ENCODE measurements at regions not wholly inside any gene's neighbourhood (a gene's known extent, or its start where the extent isn't known, plus 50 kb on each side); places are given as distances from the start of the nearest gene placed in this dataset.

DNA sequence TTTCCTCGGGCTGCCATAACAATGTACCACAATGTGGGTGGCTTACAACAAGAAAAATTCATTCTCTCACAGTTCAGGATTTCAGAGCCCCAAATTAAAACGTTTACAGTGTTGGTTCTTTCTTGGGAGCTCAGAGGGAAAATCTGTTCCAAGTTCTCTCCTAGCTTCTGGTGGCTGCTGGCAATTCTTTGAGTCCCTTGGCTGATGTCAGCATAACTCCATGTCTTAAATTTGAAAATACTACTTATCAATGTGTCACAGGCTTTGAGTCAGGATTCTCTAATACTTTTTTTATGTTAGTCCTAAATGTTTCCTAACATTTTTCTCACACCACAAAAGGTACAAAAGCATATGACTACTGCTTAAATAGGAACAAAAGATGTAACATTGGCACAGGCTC, 198.4 kb upstream of the ATXN7L3B start:
- Histone ChIP-seq H3K4me3 (ENCODE audit: low read length in 3 of 3) (no peak overlapping the region), H3K9me3 (ENCODE audit: control insufficient read depth in 3 of 3, low read length in 3 of 3) (no peaks in the 10 kb centered on the region), H3K4me1 (ENCODE audit: control insufficient read depth in 3 of 3, insufficient read depth in 3 of 3, low read length in 3 of 3) (no peaks in the 10 kb centered on the region), H3K27me3 (ENCODE audit: control insufficient read depth in 3 of 3, insufficient read depth in 3 of 3, low read length in 3 of 3) (no peaks in the 10 kb centered on the region), H3K9ac (ENCODE audit: low read depth in 1 of 3, low read length in 3 of 3) (no peak overlapping the region), H3K36me3 (ENCODE audit: control insufficient read depth in 3 of 3, insufficient read depth in 3 of 3, low read length in 3 of 3) (no peaks in the 10 kb centered on the region), H3K27ac (ENCODE audit: low read depth, low read length) (no peak overlapping the region)

DNA sequence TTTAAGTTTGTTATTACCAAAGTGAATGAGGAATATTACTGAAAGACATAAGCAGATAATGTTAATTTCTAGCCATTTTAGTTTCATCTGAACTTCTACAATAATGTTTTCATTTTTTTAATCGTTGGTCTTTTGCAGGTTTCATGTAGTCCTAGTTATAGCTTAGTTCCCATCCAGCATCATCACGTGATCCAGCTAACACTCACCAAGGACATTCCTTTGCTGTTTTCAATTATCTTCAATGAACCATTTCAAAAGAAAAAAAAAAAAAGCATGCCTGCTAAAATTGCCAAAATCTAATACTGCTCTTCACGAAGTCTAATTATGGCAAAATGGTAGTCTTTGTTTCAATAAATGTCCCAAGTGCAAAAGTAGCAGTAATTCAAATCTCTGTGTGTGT, 187.7 kb upstream of the ATXN7L3B start:
- H3K36me3 ChIP-seq (ENCODE audit: control insufficient read depth in 3 of 3, insufficient read depth in 3 of 3, low read length in 3 of 3): no peaks in the 10 kb centered on the region
- H3K4me1 ChIP-seq (ENCODE audit: control insufficient read depth in 3 of 3, insufficient read depth in 3 of 3, low read length in 3 of 3): no peaks in the 10 kb centered on the region
- H3K4me3 ChIP-seq (ENCODE audit: low read length in 3 of 3): no peak overlapping the region
- no peaks in the 10 kb centered on the region for H3K9me3 ChIP-seq (ENCODE audit: control insufficient read depth in 3 of 3, low read length in 3 of 3)
- no peak overlapping the region for H3K27ac ChIP-seq (ENCODE audit: low read depth, low read length)
- no peaks in the 10 kb centered on the region for H3K27me3 ChIP-seq (ENCODE audit: control insufficient read depth in 3 of 3, insufficient read depth in 3 of 3, low read length in 3 of 3)
- H3K9ac ChIP-seq (ENCODE audit: low read depth in 1 of 3, low read length in 3 of 3): no peak overlapping the region

DNA sequence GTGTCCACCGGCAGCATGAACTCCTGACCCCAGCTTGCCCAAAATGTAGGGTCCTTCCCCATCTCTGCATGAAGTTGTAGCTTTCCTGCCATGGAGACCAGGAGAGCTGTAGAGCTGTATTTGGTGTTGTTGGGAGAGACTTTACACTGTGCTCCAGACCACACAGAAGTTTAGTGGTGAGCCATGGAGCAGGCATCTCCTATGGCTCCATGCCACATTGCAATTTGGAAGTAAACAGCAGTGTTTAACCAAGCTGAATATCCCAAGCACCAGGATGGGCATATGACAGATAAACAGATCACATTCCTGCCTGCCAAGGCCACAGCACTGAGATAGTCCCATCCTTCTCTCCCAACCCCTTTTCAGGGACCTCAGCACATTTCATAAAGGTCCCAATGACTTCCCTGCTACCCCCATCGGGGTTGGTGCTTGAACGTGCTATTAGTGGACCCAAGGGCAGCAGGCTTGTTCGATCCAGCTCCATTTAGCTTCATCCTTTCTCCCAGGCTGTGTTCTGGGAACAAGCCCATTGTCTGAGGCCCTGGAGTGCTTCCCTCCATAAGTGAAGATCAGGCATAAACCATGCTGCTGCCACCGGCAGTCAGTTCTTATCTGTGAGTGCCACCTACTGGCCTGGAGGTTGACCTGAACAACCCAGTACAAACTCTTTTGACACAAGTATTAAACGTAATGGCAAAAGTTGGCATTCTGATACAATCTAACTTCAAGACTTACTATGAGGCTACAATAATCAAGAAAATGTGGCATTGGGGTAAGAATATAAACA, 172.3 kb upstream of the ATXN7L3B start:
- no peak overlapping the region for H3K27ac ChIP-seq (ENCODE audit: low read depth, low read length)
- no peak overlapping the region for H3K4me3 ChIP-seq (ENCODE audit: low read length in 3 of 3)
- no peaks in the 10 kb centered on the region for H3K4me1 ChIP-seq (ENCODE audit: control insufficient read depth in 3 of 3, insufficient read depth in 3 of 3, low read length in 3 of 3)
- H3K36me3 ChIP-seq (ENCODE audit: control insufficient read depth in 3 of 3, insufficient read depth in 3 of 3, low read length in 3 of 3): no peaks in the 10 kb centered on the region
- H3K27me3 ChIP-seq (ENCODE audit: control insufficient read depth in 3 of 3, insufficient read depth in 3 of 3, low read length in 3 of 3): no peaks in the 10 kb centered on the region
- H3K9ac ChIP-seq (ENCODE audit: low read depth in 1 of 3, low read length in 3 of 3): no peak overlapping the region
- no peaks in the 10 kb centered on the region for H3K9me3 ChIP-seq (ENCODE audit: control insufficient read depth in 3 of 3, low read length in 3 of 3)

DNA sequence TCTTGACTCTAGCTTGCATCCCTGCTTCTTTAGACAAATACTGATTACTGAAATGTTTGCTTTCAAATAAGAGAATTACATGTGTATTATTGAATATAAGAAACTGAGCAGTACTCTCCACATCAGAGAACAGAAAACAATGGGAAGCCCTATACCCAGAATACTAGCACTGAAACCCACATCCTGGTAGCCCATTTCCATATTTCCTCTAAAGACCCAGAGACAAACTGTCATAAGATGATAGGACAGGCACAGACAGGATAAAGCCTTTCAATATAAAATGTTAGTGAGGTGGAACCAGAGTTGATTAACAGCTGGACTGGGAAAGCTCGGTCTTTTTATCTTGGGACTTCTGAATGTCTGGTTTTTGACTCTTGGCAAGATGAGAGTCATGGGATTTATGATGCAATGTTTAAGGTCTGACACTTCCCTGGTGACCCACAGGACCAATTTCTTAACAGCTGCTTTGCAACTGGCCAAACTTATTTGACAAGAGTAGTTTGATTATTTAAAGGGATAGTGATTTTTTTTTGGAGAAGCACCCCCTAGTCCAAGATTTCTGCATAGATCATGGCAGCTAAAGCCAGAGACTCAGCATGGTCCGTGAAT, 166.9 kb upstream of the ATXN7L3B start:
- no peak overlapping the region for H3K9ac ChIP-seq (ENCODE audit: low read depth in 1 of 3, low read length in 3 of 3)
- H3K4me3 ChIP-seq (ENCODE audit: low read length in 3 of 3): no peak overlapping the region
- H3K4me1 ChIP-seq (ENCODE audit: control insufficient read depth in 3 of 3, insufficient read depth in 3 of 3, low read length in 3 of 3): no peaks in the 10 kb centered on the region
- no peak overlapping the region for H3K27ac ChIP-seq (ENCODE audit: low read depth, low read length)
- H3K27me3 ChIP-seq (ENCODE audit: control insufficient read depth in 3 of 3, insufficient read depth in 3 of 3, low read length in 3 of 3): no peaks in the 10 kb centered on the region
- no peaks in the 10 kb centered on the region for H3K36me3 ChIP-seq (ENCODE audit: control insufficient read depth in 3 of 3, insufficient read depth in 3 of 3, low read length in 3 of 3)
- H3K9me3 ChIP-seq (ENCODE audit: control insufficient read depth in 3 of 3, low read length in 3 of 3): no peaks in the 10 kb centered on the region

DNA sequence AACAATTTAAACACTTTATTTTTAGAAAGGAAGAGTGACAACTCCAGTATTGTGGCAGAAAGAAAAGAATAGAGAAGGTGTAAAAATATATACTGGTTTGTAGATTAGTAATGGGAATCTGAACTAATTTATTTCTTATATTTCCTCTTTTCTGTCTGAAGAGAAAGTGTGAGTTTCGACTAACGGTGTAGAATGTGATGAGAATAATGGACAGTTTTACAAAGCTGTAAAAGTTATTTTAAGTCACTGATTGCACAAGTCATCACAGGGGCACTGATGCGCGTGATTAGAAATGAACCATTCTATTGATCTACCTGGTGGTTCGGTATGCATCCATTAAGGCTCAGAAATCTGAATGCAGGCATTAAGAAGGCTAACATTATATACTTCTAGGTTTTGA, 158.5 kb upstream of the ATXN7L3B start:
- Histone ChIP-seq H3K4me1 (ENCODE audit: control insufficient read depth in 3 of 3, insufficient read depth in 3 of 3, low read length in 3 of 3) (no peaks in the 10 kb centered on the region), H3K36me3 (ENCODE audit: control insufficient read depth in 3 of 3, insufficient read depth in 3 of 3, low read length in 3 of 3) (no peaks in the 10 kb centered on the region), H3K27me3 (ENCODE audit: control insufficient read depth in 3 of 3, insufficient read depth in 3 of 3, low read length in 3 of 3) (no peaks in the 10 kb centered on the region), H3K27ac (ENCODE audit: low read depth, low read length) (no peak overlapping the region), H3K9me3 (ENCODE audit: control insufficient read depth in 3 of 3, low read length in 3 of 3) (no peaks in the 10 kb centered on the region), H3K4me3 (ENCODE audit: low read length in 3 of 3) (no peak overlapping the region), H3K9ac (ENCODE audit: low read depth in 1 of 3, low read length in 3 of 3) (no peak overlapping the region)

DNA sequence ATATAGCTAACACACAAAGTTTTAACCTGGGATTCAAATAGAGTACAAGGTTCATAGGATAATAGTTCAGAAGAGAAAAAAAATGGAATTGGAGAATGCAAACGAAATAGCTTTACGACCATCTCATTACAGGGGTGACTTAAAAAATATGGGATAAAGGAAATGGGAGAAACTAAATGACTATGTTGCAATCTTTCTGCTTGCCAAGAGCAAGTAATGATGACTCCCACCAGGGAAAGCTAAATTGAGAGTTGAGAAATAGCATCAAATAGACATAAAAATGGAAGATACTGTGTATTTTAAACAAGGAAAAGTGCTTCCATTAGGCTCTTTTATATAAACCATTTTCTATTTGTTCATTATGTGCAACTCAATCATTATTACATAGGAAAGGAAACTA, 155.7 kb upstream of the ATXN7L3B start:
- Histone ChIP-seq H3K27me3 (ENCODE audit: control insufficient read depth in 3 of 3, insufficient read depth in 3 of 3, low read length in 3 of 3) (no peaks in the 10 kb centered on the region), H3K36me3 (ENCODE audit: control insufficient read depth in 3 of 3, insufficient read depth in 3 of 3, low read length in 3 of 3) (no peaks in the 10 kb centered on the region), H3K9me3 (ENCODE audit: control insufficient read depth in 3 of 3, low read length in 3 of 3) (peaks cover 0 to 4% (median 0%) of the 10 kb centered on the region in 3 donors), H3K9ac (ENCODE audit: low read depth in 1 of 3, low read length in 3 of 3) (no peak overlapping the region), H3K4me1 (ENCODE audit: control insufficient read depth in 3 of 3, insufficient read depth in 3 of 3, low read length in 3 of 3) (no peaks in the 10 kb centered on the region), H3K27ac (ENCODE audit: low read depth, low read length) (no peak overlapping the region), H3K4me3 (ENCODE audit: low read length in 3 of 3) (no peak overlapping the region)

DNA sequence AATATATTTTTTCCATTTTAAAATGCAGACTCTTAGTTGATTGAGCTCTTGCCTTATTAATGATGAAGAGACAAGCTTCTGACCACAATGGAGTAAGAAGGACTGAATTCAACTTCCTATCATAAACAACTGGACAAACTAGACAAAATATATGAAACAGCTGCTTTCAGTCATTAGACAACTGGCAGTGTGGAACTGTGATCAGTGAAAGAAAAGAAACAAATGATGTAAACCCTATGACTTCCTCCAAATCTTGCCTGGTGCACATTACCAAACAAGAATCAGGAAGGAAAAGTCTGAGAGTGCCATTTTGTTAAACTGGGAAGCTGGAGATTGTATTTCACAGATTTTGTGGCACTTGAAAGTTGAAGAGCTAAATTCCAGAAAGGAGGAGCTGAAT, 154.7 kb upstream of the ATXN7L3B start:
- H3K27me3 ChIP-seq (ENCODE audit: control insufficient read depth in 3 of 3, insufficient read depth in 3 of 3, low read length in 3 of 3): no peaks in the 10 kb centered on the region
- H3K4me1 ChIP-seq (ENCODE audit: control insufficient read depth in 3 of 3, insufficient read depth in 3 of 3, low read length in 3 of 3): no peaks in the 10 kb centered on the region
- H3K9ac ChIP-seq (ENCODE audit: low read depth in 1 of 3, low read length in 3 of 3): no peak overlapping the region
- H3K36me3 ChIP-seq (ENCODE audit: control insufficient read depth in 3 of 3, insufficient read depth in 3 of 3, low read length in 3 of 3): no peaks in the 10 kb centered on the region
- peaks cover 0 to 4% (median 0%) of the 10 kb centered on the region in 3 donors for H3K9me3 ChIP-seq (ENCODE audit: control insufficient read depth in 3 of 3, low read length in 3 of 3)
- no peak overlapping the region for H3K4me3 ChIP-seq (ENCODE audit: low read length in 3 of 3)
- H3K27ac ChIP-seq (ENCODE audit: low read depth, low read length): no peak overlapping the region

DNA sequence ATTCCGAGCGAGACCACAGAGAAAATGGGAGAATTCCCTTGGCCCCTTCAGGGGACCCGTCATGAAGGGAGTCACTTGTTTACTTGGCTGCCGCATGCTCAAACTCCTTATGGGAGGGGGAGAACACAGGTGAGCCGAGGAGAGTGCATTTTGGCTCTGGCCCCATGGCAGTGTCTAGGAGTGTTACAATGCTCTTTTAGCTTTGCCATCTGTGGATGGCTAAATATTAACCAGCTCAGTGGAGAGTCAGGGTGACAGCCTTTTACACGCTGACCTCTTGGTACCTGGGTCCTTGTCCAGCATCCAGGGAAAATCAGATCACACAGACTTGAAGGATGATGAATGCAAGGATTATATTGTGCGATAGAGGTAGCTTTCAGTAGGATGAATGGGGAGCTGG, 146.4 kb upstream of the ATXN7L3B start:
- Histone ChIP-seq H3K36me3 (ENCODE audit: control insufficient read depth in 3 of 3, insufficient read depth in 3 of 3, low read length in 3 of 3) (no peaks in the 10 kb centered on the region), H3K4me1 (ENCODE audit: control insufficient read depth in 3 of 3, insufficient read depth in 3 of 3, low read length in 3 of 3) (no peaks in the 10 kb centered on the region), H3K9ac (ENCODE audit: low read depth in 1 of 3, low read length in 3 of 3) (no peak overlapping the region), H3K4me3 (ENCODE audit: low read length in 3 of 3) (no peak overlapping the region), H3K27me3 (ENCODE audit: control insufficient read depth in 3 of 3, insufficient read depth in 3 of 3, low read length in 3 of 3) (no peaks in the 10 kb centered on the region), H3K27ac (ENCODE audit: low read depth, low read length) (no peak overlapping the region), H3K9me3 (ENCODE audit: control insufficient read depth in 3 of 3, low read length in 3 of 3) (peaks cover 0 to 4% (median 0%) of the 10 kb centered on the region in 3 donors)

DNA sequence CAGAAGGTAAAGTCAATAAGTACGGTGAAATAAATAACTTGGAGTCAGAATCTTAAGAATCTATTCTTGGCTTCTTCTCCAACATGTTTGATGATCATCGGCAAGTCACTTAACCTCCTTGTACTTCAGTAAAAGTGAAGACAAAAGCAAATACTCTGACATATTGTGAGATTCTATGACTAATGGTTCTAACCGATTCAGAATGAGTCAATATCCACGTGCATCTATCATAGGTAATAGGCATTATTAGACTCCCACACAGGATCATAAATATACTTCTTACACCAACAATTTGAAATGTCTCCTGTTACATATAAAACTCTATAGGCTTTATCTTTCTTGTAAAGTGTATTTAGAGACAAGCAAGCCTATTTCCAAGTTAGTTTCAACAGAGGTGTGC, 144.4 kb upstream of the ATXN7L3B start:
- no peak overlapping the region for H3K4me3 ChIP-seq (ENCODE audit: low read length in 3 of 3)
- no peak overlapping the region for H3K27ac ChIP-seq (ENCODE audit: low read depth, low read length)
- no peaks in the 10 kb centered on the region for H3K9me3 ChIP-seq (ENCODE audit: control insufficient read depth in 3 of 3, low read length in 3 of 3)
- H3K9ac ChIP-seq (ENCODE audit: low read depth in 1 of 3, low read length in 3 of 3): no peak overlapping the region
- no peaks in the 10 kb centered on the region for H3K4me1 ChIP-seq (ENCODE audit: control insufficient read depth in 3 of 3, insufficient read depth in 3 of 3, low read length in 3 of 3)
- no peaks in the 10 kb centered on the region for H3K27me3 ChIP-seq (ENCODE audit: control insufficient read depth in 3 of 3, insufficient read depth in 3 of 3, low read length in 3 of 3)
- no peaks in the 10 kb centered on the region for H3K36me3 ChIP-seq (ENCODE audit: control insufficient read depth in 3 of 3, insufficient read depth in 3 of 3, low read length in 3 of 3)

DNA sequence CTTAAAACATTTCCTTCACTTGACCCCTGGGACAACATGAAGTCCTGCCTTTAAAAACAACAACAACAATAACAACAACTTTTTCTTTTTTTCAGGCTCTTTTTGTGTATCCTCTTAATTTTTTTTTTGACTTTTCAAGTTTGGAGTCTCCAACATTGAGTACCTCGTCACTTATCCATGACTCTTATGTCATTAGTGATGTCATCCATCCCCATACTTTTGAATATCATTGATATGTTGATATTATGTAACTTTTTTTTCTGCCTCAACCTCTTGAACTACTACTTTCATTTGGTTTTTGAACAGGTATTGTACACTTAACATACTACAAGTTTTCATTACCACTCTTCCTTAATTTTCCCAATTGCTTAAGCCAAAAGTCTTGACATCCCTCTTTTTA, 143.0 kb upstream of the ATXN7L3B start:
- Histone ChIP-seq H3K27ac (ENCODE audit: low read depth, low read length) (no peak overlapping the region), H3K9ac (ENCODE audit: low read depth in 1 of 3, low read length in 3 of 3) (no peak overlapping the region)

More for the DNA sequence above, 143.0 kb upstream of the ATXN7L3B start:
- no peak overlapping the region for H3K4me3 ChIP-seq (ENCODE audit: low read length in 3 of 3)
- no peaks in the 10 kb centered on the region for H3K4me1 ChIP-seq (ENCODE audit: control insufficient read depth in 3 of 3, insufficient read depth in 3 of 3, low read length in 3 of 3)
- no peaks in the 10 kb centered on the region for H3K27me3 ChIP-seq (ENCODE audit: control insufficient read depth in 3 of 3, insufficient read depth in 3 of 3, low read length in 3 of 3)
- no peaks in the 10 kb centered on the region for H3K36me3 ChIP-seq (ENCODE audit: control insufficient read depth in 3 of 3, insufficient read depth in 3 of 3, low read length in 3 of 3)
- H3K9me3 ChIP-seq (ENCODE audit: control insufficient read depth in 3 of 3, low read length in 3 of 3): no peaks in the 10 kb centered on the region

Measured in skeletal muscle tissue (tissue), 3 donors.